H1 (cell line): ENCODE measurements at regions not wholly inside any gene's neighbourhood (a gene's known extent, or its start where the extent isn't known, plus 50 kb on each side); places are given as distances from the start of the nearest gene placed in this dataset.

Source experiments
- E2F6 ChIP-seq: IDR thresholded peaks from 2 replicates; pipeline ENCODE4 v1.6.1; 2012; ENCODE audit warnings: inconsistent platforms
- EP300 ChIP-seq, 2 experiments: IDR thresholded peaks; 1 replicate in 1 of 2; 2 replicates in 1 of 2; pipeline ENCODE4 v1.6.1; 2011 to 2012; ENCODE audit warnings: low read depth in 2 of 2, low read length in 2 of 2, mild to moderate bottlenecking in 2 of 2, borderline replicate concordance in 1 of 2, inconsistent platforms in 1 of 2, moderate library complexity in 1 of 2
- RFX5 ChIP-seq: IDR thresholded peaks from 2 replicates; pipeline ENCODE4 v1.6.1; 2011; ENCODE audit warnings: low read depth, low read length, improper control_type of control experiment, borderline replicate concordance

- TF ChIP-seq E2F6: no peak
- no peak for TF ChIP-seq EP300 (IDR thresholded peaks at IDR 0.05; ENCODE audit: borderline replicate concordance in 1 of 2, low read depth in 2 of 2, low read length in 2 of 2)
- TF ChIP-seq RFX5: no peak
- TF ChIP-seq, all 59 proteins: peak for 0
These were observed 371.5 kb upstream of the PRR16 start (continued) for GRCh38 chr5:120092649-120093048.
